ENCODE measurements at regions not wholly inside any gene's neighbourhood (a gene's known extent, or its start where the extent isn't known, plus 50 kb on each side); places are given as distances from the start of the nearest gene placed in this dataset.

- no peak for DNase-seq (ENCODE audit: low read depth in 2 of 2)
- no peak overlapping the region for H3K4me3 ChIP-seq (replicated peaks in 1 of 2; ENCODE audit: low read depth in 2 of 2, low read length in 2 of 2)
- no peak for TF ChIP-seq CTCF (IDR thresholded peaks at IDR 0.05; ENCODE audit: low read depth, low read length)
These were observed 196.8 kb downstream of the PRDM9 start for GRCh38 chr5:23703940-23704855.

- TF ChIP-seq CTCF (IDR thresholded peaks at IDR 0.05; ENCODE audit: low read depth, low read length), result no peak
- no peak for DNase-seq (ENCODE audit: low read depth in 2 of 2)
- no peak overlapping the region for H3K4me3 ChIP-seq (replicated peaks in 1 of 2; ENCODE audit: low read depth in 2 of 2, low read length in 2 of 2)
These were observed 210.1 kb downstream of the PRDM9 start for GRCh38 chr5:23717486-23717885.

GRCh38 chr5:23718564-23718963 lies 211.2 kb downstream of the PRDM9 start:
- no peak overlapping the region for H3K4me3 ChIP-seq (replicated peaks in 1 of 2; ENCODE audit: low read depth in 2 of 2, low read length in 2 of 2)
- no peak for DNase-seq (ENCODE audit: low read depth in 2 of 2)
- TF ChIP-seq CTCF (IDR thresholded peaks at IDR 0.05; ENCODE audit: low read depth, low read length), result no peak

- no peak overlapping the region for H3K4me3 ChIP-seq (replicated peaks in 1 of 2; ENCODE audit: low read depth in 2 of 2, low read length in 2 of 2)
- no peak for DNase-seq (ENCODE audit: low read depth in 2 of 2)
- TF ChIP-seq CTCF (IDR thresholded peaks at IDR 0.05; ENCODE audit: low read depth, low read length), result no peak
These were observed 213.9 kb downstream of the PRDM9 start for GRCh38 chr5:23721336-23721735.

- TF ChIP-seq CTCF (IDR thresholded peaks at IDR 0.05; ENCODE audit: low read depth, low read length), result no peak
- DNase-seq (ENCODE audit: low read depth in 2 of 2), result no peak
These were observed 219.9 kb downstream of the PRDM9 start for GRCh38 chr5:23727271-23727670.

GRCh38 chr5:23730023-23730422 lies 222.6 kb downstream of the PRDM9 start:
- H3K4me3 ChIP-seq (replicated peaks in 1 of 2; ENCODE audit: low read depth in 2 of 2, low read length in 2 of 2), result no peak overlapping the region
- no peak for DNase-seq (ENCODE audit: low read depth in 2 of 2)
- no peak for TF ChIP-seq CTCF (IDR thresholded peaks at IDR 0.05; ENCODE audit: low read depth, low read length)

More at GRCh38 chr5:23727271-23727670, 219.9 kb downstream of the PRDM9 start:
- no peak overlapping the region for H3K4me3 ChIP-seq (replicated peaks in 1 of 2; ENCODE audit: low read depth in 2 of 2, low read length in 2 of 2)

Measured in cardiac fibroblast (primary cell).